22Rv1 (cell line): ENCODE measurements at regions not wholly inside any gene's neighbourhood (a gene's known extent, or its start where the extent isn't known, plus 50 kb on each side); places are given as distances from the start of the nearest gene placed in this dataset.
A peak's percentile ranks its signal among the peaks of the same experiment; 100 is the strongest.

Experiments
- H3K27ac ChIP-seq: fragments of 450-650 bp; 2 replicates; pipeline ENCODE4 v1.5.1; 2017
- ZFX ChIP-seq: fragments of 450-650 bp; IDR thresholded peaks from 2 replicates; pipeline ENCODE4 v1.6.1; 2017; ENCODE audit warnings: antibody characterized with exemption, borderline replicate concordance
- TF ChIP-seq, protein P1 (sequence below): fragments of 450-650 bp; IDR thresholded peaks from 2 replicates; pipeline ENCODE4 v1.5.1; 2017; ENCODE audit warnings: mild to moderate bottlenecking

- no peak overlapping the region for H3K27ac ChIP-seq
- TF ChIP-seq, protein P1, sequence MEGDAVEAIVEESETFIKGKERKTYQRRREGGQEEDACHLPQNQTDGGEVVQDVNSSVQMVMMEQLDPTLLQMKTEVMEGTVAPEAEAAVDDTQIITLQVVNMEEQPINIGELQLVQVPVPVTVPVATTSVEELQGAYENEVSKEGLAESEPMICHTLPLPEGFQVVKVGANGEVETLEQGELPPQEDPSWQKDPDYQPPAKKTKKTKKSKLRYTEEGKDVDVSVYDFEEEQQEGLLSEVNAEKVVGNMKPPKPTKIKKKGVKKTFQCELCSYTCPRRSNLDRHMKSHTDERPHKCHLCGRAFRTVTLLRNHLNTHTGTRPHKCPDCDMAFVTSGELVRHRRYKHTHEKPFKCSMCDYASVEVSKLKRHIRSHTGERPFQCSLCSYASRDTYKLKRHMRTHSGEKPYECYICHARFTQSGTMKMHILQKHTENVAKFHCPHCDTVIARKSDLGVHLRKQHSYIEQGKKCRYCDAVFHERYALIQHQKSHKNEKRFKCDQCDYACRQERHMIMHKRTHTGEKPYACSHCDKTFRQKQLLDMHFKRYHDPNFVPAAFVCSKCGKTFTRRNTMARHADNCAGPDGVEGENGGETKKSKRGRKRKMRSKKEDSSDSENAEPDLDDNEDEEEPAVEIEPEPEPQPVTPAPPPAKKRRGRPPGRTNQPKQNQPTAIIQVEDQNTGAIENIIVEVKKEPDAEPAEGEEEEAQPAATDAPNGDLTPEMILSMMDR: peak; percentile 58
- no peak for TF ChIP-seq ZFX
Observed at GRCh38 chr4:157514711-157515110, 294.2 kb downstream of the GRIA2 start.

DNA sequence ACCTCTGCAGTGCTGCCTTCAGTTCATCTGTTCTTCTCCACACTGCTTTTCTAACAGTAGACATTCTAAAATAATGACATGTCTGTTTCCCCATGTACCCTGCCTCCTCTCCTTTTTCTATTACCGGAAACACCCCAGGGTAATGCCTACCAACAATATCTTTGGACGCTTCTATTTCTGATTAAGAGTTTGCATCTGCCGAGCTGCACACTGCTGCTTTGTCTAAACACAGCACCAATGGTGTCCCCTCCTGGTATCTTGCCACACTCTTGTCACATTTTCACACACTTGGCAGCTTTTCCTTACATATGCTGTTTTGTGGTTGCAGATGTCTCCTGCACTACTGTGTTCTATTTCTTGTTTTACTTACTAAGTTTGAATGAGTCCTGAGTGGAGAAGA is 288.8 kb downstream of the GRIA2 start:
- no peak for TF ChIP-seq ZFX
- TF ChIP-seq, protein P1: no peak
- H3K27ac ChIP-seq: no peak overlapping the region

GRCh38 chr4:157502656-157503055 is 282.1 kb downstream of the GRIA2 start:
- H3K27ac ChIP-seq: no peak overlapping the region
- TF ChIP-seq, protein P1: no peak
- TF ChIP-seq ZFX: no peak

GRCh38 chr4:157459785-157460184 is 239.3 kb downstream of the GRIA2 start:
- H3K27ac ChIP-seq: no peak overlapping the region
- TF ChIP-seq ZFX: no peak
- TF ChIP-seq, protein P1: no peak

DNA sequence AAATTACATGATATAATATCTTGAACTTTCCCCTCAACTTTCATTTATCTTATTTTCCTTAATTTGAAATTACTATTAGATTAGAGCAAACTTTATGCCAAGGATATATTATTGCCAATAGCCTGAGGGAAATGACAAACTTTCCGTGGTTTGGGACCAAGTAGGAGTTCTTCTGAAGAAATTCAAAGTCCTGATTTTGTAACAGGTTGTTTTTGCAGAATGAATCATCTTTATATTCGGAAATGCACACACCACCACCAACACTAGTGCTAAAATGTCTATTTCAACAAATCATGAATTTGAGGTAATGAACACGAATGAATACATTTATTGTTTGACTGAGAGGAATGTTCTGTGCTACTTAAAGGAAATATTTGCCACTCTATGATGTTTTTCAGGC is 226.7 kb downstream of the GRIA2 start:
- TF ChIP-seq, protein P1: no peak
- no peak for TF ChIP-seq ZFX
- no peak overlapping the region for H3K27ac ChIP-seq

DNA sequence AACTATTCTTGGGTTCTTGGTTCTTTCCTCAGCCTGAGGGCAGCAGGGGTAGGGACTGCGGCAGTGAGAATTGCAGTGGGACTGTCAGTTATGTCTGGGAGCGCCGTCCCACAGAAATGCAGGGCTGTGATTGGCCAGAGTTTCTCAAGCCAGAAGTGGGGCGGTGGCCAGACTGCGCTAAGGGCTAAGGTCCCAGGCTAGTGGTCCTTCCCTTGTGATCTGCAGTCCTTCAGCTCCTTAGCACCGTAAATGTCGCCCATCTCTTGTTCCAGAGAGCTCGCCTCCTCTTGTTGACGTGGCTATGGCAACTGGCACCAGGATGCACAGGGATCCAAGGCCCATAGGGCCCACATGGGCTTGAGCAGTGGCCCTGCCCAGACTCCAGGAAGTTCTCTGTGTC is 223.5 kb downstream of the GRIA2 start:
- no peak for TF ChIP-seq ZFX
- TF ChIP-seq, protein P1: no peak
- no peak overlapping the region for H3K27ac ChIP-seq

DNA sequence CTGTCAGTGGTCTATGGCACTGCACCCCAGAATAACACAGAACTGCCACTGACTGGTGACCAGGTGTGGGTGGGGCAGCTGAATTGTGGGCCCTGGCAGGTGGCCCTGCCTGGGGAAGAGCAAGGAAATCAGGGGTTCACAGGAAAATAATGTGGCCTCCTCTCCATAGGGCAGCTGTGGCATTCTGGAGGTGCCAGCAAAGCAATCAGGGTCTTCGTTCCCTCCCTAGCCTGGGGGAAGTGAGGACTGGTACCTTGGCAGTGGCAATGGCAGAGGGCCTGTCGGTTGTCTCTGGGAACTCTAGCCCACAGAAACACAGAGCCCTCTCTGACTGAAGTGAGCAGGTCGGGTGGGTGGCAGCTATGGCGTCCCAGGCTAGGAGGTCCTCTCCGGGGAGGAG is 223.0 kb downstream of the GRIA2 start:
- TF ChIP-seq, protein P1: no peak
- TF ChIP-seq ZFX: no peak
- no peak overlapping the region for H3K27ac ChIP-seq
